Trophoblast cell (in vitro differentiated cells and primary cell): ENCODE measurements at regions not wholly inside any gene's neighbourhood (a gene's known extent, or its start where the extent isn't known, plus 50 kb on each side); places are given as distances from the start of the nearest gene placed in this dataset.
A peak's percentile ranks its signal among the peaks of the same experiment; 100 is the strongest.

Source experiments
- DNase-seq, 2 donors: peaks; one replicate each; pipeline ENCODE4 v3.0.0-alpha.2; 2016
- H2AFZ ChIP-seq: 2 replicates; pipeline ENCODE4 v1.6.1; 2013; ENCODE audit warnings: low read length, moderate library complexity, mild to moderate bottlenecking; ENCODE audit not compliant: insufficient read depth, poor library complexity
- H2AK5ac ChIP-seq: 2 replicates; pipeline ENCODE4 v1.6.1; 2013; ENCODE audit warnings: mild to moderate bottlenecking, low read length
- H2BK120ac ChIP-seq: 2 replicates; pipeline ENCODE4 v1.6.1; 2013; ENCODE audit warnings: low read length, mild to moderate bottlenecking, moderate library complexity; ENCODE audit not compliant: insufficient read depth, poor library complexity
- H2BK12ac ChIP-seq: 2 replicates; pipeline ENCODE4 v1.6.1; 2013; ENCODE audit warnings: mild to moderate bottlenecking, low read length, moderate library complexity
- H2BK5ac ChIP-seq: 2 replicates; pipeline ENCODE4 v1.6.1; 2013; ENCODE audit warnings: low read length, low read depth, moderate library complexity, mild to moderate bottlenecking; ENCODE audit not compliant: poor library complexity
- H3K14ac ChIP-seq: 2 replicates; pipeline ENCODE4 v1.6.1; 2013; ENCODE audit warnings: mild to moderate bottlenecking, low read length
- H3K18ac ChIP-seq: 2 replicates; pipeline ENCODE4 v1.6.1; 2013; ENCODE audit warnings: mild to moderate bottlenecking, low read length
- H3K23ac ChIP-seq: 2 replicates; pipeline ENCODE4 v1.6.1; 2013; ENCODE audit warnings: low read length
- H3K27ac ChIP-seq: 2 replicates; pipeline ENCODE4 v1.5.1; 2013; ENCODE audit warnings: low read depth, mild to moderate bottlenecking, inconsistent platforms, low read length, moderate library complexity
- H3K27me3 ChIP-seq: 2 replicates; pipeline ENCODE4 v1.6.1; 2013; ENCODE audit warnings: inconsistent platforms, mild to moderate bottlenecking, low read length, moderate library complexity; ENCODE audit not compliant: insufficient read depth
- H3K36me3 ChIP-seq, 2 experiments: 1 replicate in 1 of 2; 2 replicates in 1 of 2; pipeline ENCODE4 v1.6.1; 2013; ENCODE audit warnings: low read length in 2 of 2, mild to moderate bottlenecking in 2 of 2, moderate library complexity in 1 of 2; ENCODE audit not compliant: insufficient read depth in 2 of 2, control insufficient read depth in 1 of 2
- H3K4ac ChIP-seq: 2 replicates; pipeline ENCODE4 v1.6.1; 2013; ENCODE audit warnings: low read depth, mild to moderate bottlenecking, low read length, moderate library complexity
- H3K4me1 ChIP-seq, 2 experiments: 1 replicate in 1 of 2; 2 replicates in 1 of 2; pipeline ENCODE4 v1.6.1; 2013; ENCODE audit warnings: low read length in 2 of 2, mild to moderate bottlenecking in 2 of 2, moderate library complexity in 1 of 2; ENCODE audit not compliant: insufficient read depth in 2 of 2, control insufficient read depth in 1 of 2
- H3K4me2 ChIP-seq: 2 replicates; pipeline ENCODE4 v1.6.1; 2013; ENCODE audit warnings: inconsistent platforms, mild to moderate bottlenecking, low read length, moderate library complexity
- H3K4me3 ChIP-seq: 2 replicates; pipeline ENCODE4 v1.5.1; 2013; ENCODE audit warnings: mild to moderate bottlenecking, low read depth, low read length, inconsistent platforms
- H3K79me1 ChIP-seq: one replicate; pipeline ENCODE4 v1.6.1; 2013; ENCODE audit warnings: low read length
- H3K79me2 ChIP-seq: 2 replicates; pipeline ENCODE4 v1.6.1; 2013; ENCODE audit warnings: low read length, mild to moderate bottlenecking; ENCODE audit not compliant: control insufficient read depth, insufficient read depth, poor library complexity
- H3K9ac ChIP-seq: 2 replicates; pipeline ENCODE4 v1.6.1; 2013; ENCODE audit warnings: mild to moderate bottlenecking, low read length
- H3K9me3 ChIP-seq: 2 replicates; pipeline ENCODE4 v1.6.1; 2013; ENCODE audit warnings: low read depth, mild to moderate bottlenecking, control low read depth, inconsistent platforms, low read length; ENCODE audit not compliant: insufficient read depth
- H4K12ac ChIP-seq: 2 replicates; pipeline ENCODE4 v1.6.1; 2013; ENCODE audit warnings: low read depth, mild to moderate bottlenecking, low read length, moderate library complexity
- H4K8ac ChIP-seq: 2 replicates; pipeline ENCODE4 v1.6.1; 2013; ENCODE audit warnings: low read depth, mild to moderate bottlenecking, low read length, moderate library complexity
- H4K91ac ChIP-seq: one replicate; pipeline ENCODE4 v1.6.1; 2013; ENCODE audit warnings: low read depth, mild to moderate bottlenecking, low read length, moderate library complexity
- WGBS: extraction: QIAGEN DNeasy Blood & Tissue Kit; methylation state at CpG from one replicate; pipeline ENCODE4 v1.1.7; 2013; ENCODE audit warnings: missing lambda C conversion rate; ENCODE audit not compliant: insufficient read length, insufficient coverage; ENCODE audit errors: extremely low coverage; 5-methylcytosine and 5-hydroxymethylcytosine counted together

- Histone ChIP-seq H2BK5ac (no peak overlapping the region), H3K4me3 (no peak overlapping the region), H3K23ac (no peak overlapping the region), H3K9ac (no peak overlapping the region), H3K9me3 (no peaks in the 10 kb centered on the region), H2AFZ (no peak overlapping the region), H4K91ac (no peak overlapping the region), H3K4ac (no peak overlapping the region), H2BK12ac (no peak overlapping the region), H3K4me1 (no peaks in the 10 kb centered on the region), H3K27me3 (no peaks in the 10 kb centered on the region), H2BK120ac (no peak overlapping the region), H3K27ac (no peak overlapping the region), H4K8ac (no peak overlapping the region), H3K79me2 (no peaks in the 10 kb centered on the region), H4K12ac (no peak overlapping the region), H3K18ac (no peak overlapping the region), H3K14ac (no peak overlapping the region), H3K4me2 (no peak overlapping the region), H2AK5ac (no peak overlapping the region), H3K36me3 (no peaks in the 10 kb centered on the region), H3K79me1 (no peaks in the 10 kb centered on the region)
- DNase-seq, result no peak
- WGBS, result no CpG with 5 or more reads among the region's 4 CpGs
These were observed 939.6 kb upstream of the CRIM1 start for GRCh38 chr2:35415942-35416341.

GRCh38 chr2:35415282-35415681, 940.3 kb upstream of the CRIM1 start:
- no peak overlapping the region for H3K14ac ChIP-seq
- no peak overlapping the region for H2BK5ac ChIP-seq
- no peak overlapping the region for H3K27ac ChIP-seq
- no peaks in the 10 kb centered on the region for H3K36me3 ChIP-seq
- no CpG with 5 or more reads among the region's 1 CpG for WGBS
- H4K12ac ChIP-seq, result no peak overlapping the region
- no peaks in the 10 kb centered on the region for H3K9me3 ChIP-seq
- H2BK12ac ChIP-seq, result no peak overlapping the region
- H3K27me3 ChIP-seq, result no peaks in the 10 kb centered on the region
- no peak overlapping the region for H3K9ac ChIP-seq
- DNase-seq, result no peak
- no peak overlapping the region for H3K4me2 ChIP-seq
- H2AK5ac ChIP-seq, result no peak overlapping the region
- H3K18ac ChIP-seq, result no peak overlapping the region
- H3K4ac ChIP-seq, result no peak overlapping the region
- no peak overlapping the region for H3K23ac ChIP-seq
- H3K4me3 ChIP-seq, result no peak overlapping the region
- H3K4me1 ChIP-seq, result no peaks in the 10 kb centered on the region
- H2AFZ ChIP-seq, result no peak overlapping the region
- no peaks in the 10 kb centered on the region for H3K79me2 ChIP-seq
- no peak overlapping the region for H2BK120ac ChIP-seq
- no peak overlapping the region for H4K91ac ChIP-seq
- H4K8ac ChIP-seq, result no peak overlapping the region
- H3K79me1 ChIP-seq, result no peaks in the 10 kb centered on the region

GRCh38 chr2:35410431-35411061, 945.0 kb upstream of the CRIM1 start:
- H2BK120ac ChIP-seq, result no peak overlapping the region
- H3K4me1 ChIP-seq, result no peaks in the 10 kb centered on the region
- H3K18ac ChIP-seq, result no peak overlapping the region
- H4K12ac ChIP-seq, result no peak overlapping the region
- H3K9me3 ChIP-seq, result no peaks in the 10 kb centered on the region
- H2BK12ac ChIP-seq, result no peak overlapping the region
- no peak overlapping the region for H4K8ac ChIP-seq
- peak; percentile 13 to 74 for DNase-seq
- no peak overlapping the region for H2AK5ac ChIP-seq
- no peak overlapping the region for H3K9ac ChIP-seq
- no peaks in the 10 kb centered on the region for H3K27me3 ChIP-seq
- no peaks in the 10 kb centered on the region for H3K36me3 ChIP-seq
- no peaks in the 10 kb centered on the region for H3K79me2 ChIP-seq
- H3K4me2 ChIP-seq, result no peak overlapping the region
- H3K23ac ChIP-seq, result no peak overlapping the region
- H2BK5ac ChIP-seq, result no peak overlapping the region
- no CpG with 5 or more reads among the region's 5 CpGs for WGBS
- no peaks in the 10 kb centered on the region for H3K79me1 ChIP-seq
- no peak overlapping the region for H3K14ac ChIP-seq
- no peak overlapping the region for H3K4me3 ChIP-seq
- no peak overlapping the region for H2AFZ ChIP-seq
- no peak overlapping the region for H3K4ac ChIP-seq
- no peak overlapping the region for H3K27ac ChIP-seq
- no peak overlapping the region for H4K91ac ChIP-seq

- H3K9me3 ChIP-seq, result no peaks in the 10 kb centered on the region
- no peaks in the 10 kb centered on the region for H3K27me3 ChIP-seq
- H2AK5ac ChIP-seq, result no peak overlapping the region
- no peak overlapping the region for H2AFZ ChIP-seq
- H3K14ac ChIP-seq, result no peak overlapping the region
- no peak overlapping the region for H3K18ac ChIP-seq
- H2BK120ac ChIP-seq, result no peak overlapping the region
- H4K12ac ChIP-seq, result no peak overlapping the region
- H3K4me3 ChIP-seq, result no peak overlapping the region
- no peak overlapping the region for H3K4me2 ChIP-seq
- H4K91ac ChIP-seq, result no peak overlapping the region
- H3K79me1 ChIP-seq, result no peaks in the 10 kb centered on the region
- H3K36me3 ChIP-seq, result no peaks in the 10 kb centered on the region
- H2BK12ac ChIP-seq, result no peak overlapping the region
- DNase-seq, result no peak
- H3K23ac ChIP-seq, result no peak overlapping the region
- no peaks in the 10 kb centered on the region for H3K79me2 ChIP-seq
- H3K9ac ChIP-seq, result no peak overlapping the region
- WGBS, result no CpG with 5 or more reads among the region's 2 CpGs
- no peak overlapping the region for H2BK5ac ChIP-seq
- no peak overlapping the region for H3K4ac ChIP-seq
- H3K4me1 ChIP-seq, result no peaks in the 10 kb centered on the region
- H4K8ac ChIP-seq, result no peak overlapping the region
- H3K27ac ChIP-seq, result no peak overlapping the region
These were observed 945.8 kb upstream of the CRIM1 start for GRCh38 chr2:35409762-35410161.
